BE2C (cell line): ENCODE measurements at regions not wholly inside any gene's neighbourhood (a gene's known extent, or its start where the extent isn't known, plus 50 kb on each side); places are given as distances from the start of the nearest gene placed in this dataset.

Experiments
- DNase-seq: peaks from one replicate; pipeline ENCODE4 v3.0.0-alpha.2; 2020
- H3K27me3 ChIP-seq: fragments of 250-450 bp; sonication (Bioruptor Pico); 2 replicates; pipeline ENCODE4 v1.5.1; 2020; ENCODE audit warnings: mild to moderate bottlenecking
- H3K36me3 ChIP-seq: fragments of 250-450 bp; sonication (Bioruptor Pico); 2 replicates; pipeline ENCODE4 v1.5.1; 2020; ENCODE audit warnings: mild to moderate bottlenecking
- H3K4me1 ChIP-seq: fragments of 250-450 bp; sonication (Bioruptor Pico); 2 replicates; pipeline ENCODE4 v1.5.1; 2020
- H3K4me3 ChIP-seq: 2 replicates; pipeline ENCODE4 v1.5.1; 2011; ENCODE audit warnings: low read depth, low read length
- H3K9me3 ChIP-seq: fragments of 250-450 bp; sonication (Bioruptor Pico); 2 replicates; pipeline ENCODE4 v1.5.1; 2020
- TF ChIP-seq, protein P1 (sequence below): IDR thresholded peaks from 2 replicates; pipeline ENCODE4 v1.5.1; 2012; ENCODE audit warnings: mild to moderate bottlenecking, low read depth, low read length

DNA sequence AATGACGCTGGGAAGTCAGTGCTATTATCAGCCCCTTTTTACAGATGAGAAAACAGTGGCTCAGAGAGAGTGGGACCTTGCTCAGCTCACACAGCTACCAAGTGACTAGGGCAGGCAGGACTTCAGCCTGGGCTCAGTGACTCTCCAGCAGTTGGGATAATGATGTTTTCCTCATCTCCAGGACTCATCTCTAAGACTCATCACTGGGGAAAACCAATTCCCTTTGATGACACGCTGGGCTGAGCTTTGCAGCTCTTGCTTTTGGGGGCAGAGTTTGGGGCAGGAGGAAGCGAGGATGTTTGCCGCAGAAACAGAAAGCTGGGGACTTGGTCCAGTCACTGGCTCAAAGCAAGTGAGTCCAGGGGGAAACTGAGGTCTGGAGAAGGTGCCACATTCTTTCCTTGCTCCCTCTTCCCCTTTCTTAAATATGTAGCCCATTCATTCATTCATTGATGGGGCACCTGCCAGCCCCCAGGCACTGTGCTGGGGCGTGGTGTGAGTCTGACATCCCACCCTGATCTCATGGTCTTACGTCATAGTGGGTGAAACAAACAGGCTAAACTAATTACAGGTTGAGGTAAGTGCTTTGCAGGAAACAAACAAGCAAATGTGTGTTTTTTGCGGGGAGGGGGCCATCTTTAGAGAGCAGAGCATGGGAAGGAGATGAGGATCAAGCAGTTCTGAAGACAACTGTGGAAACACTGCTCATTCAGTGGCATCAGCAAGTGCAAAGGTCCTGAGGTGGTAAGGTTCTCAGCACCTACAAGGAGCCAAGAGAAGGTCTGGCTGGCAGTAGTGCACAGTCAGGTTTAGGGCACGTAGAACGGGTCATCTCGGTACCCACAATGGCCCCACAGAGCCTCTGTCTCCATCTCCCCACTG lies 74.4 kb upstream of the PMEPA1 start:
- H3K27me3 ChIP-seq: no peaks in the 10 kb centered on the region
- H3K9me3 ChIP-seq: no peaks in the 10 kb centered on the region
- TF ChIP-seq, protein P1, sequence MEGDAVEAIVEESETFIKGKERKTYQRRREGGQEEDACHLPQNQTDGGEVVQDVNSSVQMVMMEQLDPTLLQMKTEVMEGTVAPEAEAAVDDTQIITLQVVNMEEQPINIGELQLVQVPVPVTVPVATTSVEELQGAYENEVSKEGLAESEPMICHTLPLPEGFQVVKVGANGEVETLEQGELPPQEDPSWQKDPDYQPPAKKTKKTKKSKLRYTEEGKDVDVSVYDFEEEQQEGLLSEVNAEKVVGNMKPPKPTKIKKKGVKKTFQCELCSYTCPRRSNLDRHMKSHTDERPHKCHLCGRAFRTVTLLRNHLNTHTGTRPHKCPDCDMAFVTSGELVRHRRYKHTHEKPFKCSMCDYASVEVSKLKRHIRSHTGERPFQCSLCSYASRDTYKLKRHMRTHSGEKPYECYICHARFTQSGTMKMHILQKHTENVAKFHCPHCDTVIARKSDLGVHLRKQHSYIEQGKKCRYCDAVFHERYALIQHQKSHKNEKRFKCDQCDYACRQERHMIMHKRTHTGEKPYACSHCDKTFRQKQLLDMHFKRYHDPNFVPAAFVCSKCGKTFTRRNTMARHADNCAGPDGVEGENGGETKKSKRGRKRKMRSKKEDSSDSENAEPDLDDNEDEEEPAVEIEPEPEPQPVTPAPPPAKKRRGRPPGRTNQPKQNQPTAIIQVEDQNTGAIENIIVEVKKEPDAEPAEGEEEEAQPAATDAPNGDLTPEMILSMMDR: no peak
- H3K36me3 ChIP-seq: no peaks in the 10 kb centered on the region
- no peak overlapping the region for H3K4me3 ChIP-seq
- no peak for DNase-seq
- no peaks in the 10 kb centered on the region; the same call in 1 of the 2 replicates for H3K4me1 ChIP-seq

DNA sequence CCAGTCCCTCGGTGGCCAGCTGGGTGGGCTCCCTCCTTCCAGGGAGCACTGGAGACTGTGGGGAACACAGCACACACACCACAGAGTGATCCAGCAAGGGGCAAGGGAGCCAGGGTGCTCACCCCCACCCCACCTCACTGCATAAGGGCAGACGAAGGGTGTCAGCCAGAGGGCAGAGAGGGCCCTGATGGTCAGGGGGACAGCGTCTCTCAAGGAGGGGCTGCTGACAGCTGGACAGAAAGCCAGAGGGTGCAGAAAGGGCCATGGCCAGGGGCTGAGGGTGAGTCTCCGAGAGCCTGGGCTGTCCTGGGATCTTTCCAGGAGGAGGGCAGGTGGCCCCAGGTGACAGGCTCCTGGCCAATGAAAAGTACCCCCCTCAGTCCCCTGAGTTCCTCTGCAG lies 73.4 kb upstream of the PMEPA1 start:
- Histone ChIP-seq H3K27me3 (no peaks in the 10 kb centered on the region), H3K36me3 (no peaks in the 10 kb centered on the region), H3K4me1 (no peaks in the 10 kb centered on the region; the same call in 1 of the 2 replicates), H3K9me3 (no peaks in the 10 kb centered on the region), H3K4me3 (no peak overlapping the region)
- no peak for DNase-seq
- TF ChIP-seq, protein P1: no peak

DNA sequence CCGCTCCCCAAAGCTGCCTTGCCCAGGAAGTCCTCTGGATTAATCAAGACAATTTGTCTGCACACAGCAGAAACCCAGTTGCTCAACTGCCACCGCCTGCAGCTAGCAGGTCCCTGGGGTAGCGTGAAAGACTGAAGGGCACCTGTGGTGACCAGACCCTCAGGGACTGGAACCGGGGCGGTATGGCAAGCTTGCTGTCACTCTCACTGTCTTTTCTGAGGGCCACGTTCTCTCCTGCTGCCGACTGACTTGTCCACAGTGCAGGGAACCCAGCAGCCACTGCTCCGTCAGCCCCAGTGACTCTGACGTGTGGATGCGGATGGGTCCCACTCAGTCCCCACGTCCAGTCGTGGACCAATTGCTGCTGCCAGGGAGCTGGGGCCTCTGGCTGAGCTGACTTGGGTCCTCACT lies 72.8 kb upstream of the PMEPA1 start:
- DNase-seq: peak; percentile 43
- no peaks in the 10 kb centered on the region for H3K27me3 ChIP-seq
- H3K4me3 ChIP-seq: no peak overlapping the region
- no peaks in the 10 kb centered on the region for H3K36me3 ChIP-seq
- TF ChIP-seq, protein P1: no peak
- H3K4me1 ChIP-seq: no peaks in the 10 kb centered on the region; the same call in 1 of the 2 replicates
- no peaks in the 10 kb centered on the region for H3K9me3 ChIP-seq

DNA sequence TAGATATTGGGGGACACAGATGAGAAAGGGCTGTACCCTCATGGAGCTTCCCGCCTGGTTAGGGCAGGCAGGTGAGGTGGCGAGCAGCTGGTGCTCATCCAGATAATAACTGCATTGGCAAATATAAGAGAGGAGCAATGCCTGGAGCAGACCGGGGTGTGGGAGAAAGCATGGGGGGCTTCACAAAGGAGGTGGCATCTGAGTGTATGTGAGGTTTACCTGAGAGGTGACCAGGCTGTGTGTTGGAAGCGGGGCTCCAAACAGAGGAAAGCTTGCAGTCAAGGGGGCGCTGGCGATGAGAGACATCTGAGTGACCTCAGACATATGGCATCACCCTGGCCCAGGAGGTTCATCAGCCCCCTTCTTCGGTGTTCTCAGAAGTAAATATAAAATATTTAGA lies 72.1 kb upstream of the PMEPA1 start:
- TF ChIP-seq, protein P1: no peak
- Histone ChIP-seq H3K9me3 (no peaks in the 10 kb centered on the region), H3K4me3 (no peak overlapping the region), H3K36me3 (no peaks in the 10 kb centered on the region), H3K4me1 (no peaks in the 10 kb centered on the region; the same call in 1 of the 2 replicates), H3K27me3 (no peaks in the 10 kb centered on the region)
- no peak for DNase-seq

DNA sequence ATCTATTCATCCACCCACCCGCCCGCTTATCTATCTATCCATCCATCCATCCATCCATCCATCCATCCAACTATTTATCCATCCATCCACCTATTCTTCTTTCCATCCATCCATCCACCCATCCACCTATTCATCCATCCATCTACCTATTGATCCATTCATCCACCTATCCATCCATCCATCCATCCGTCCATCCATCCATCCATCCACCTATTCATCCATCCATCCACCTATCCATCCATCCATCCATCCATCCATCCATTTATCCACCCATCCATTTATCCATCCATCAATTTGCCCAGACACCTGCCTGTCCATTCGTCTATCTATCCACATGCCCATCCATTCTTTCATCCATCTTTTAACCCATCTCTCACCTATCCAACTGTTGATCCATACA lies 71.1 kb upstream of the PMEPA1 start:
- no peaks in the 10 kb centered on the region for H3K36me3 ChIP-seq
- H3K9me3 ChIP-seq: no peaks in the 10 kb centered on the region
- no peaks in the 10 kb centered on the region; the same call in 1 of the 2 replicates for H3K4me1 ChIP-seq
- H3K4me3 ChIP-seq: no peak overlapping the region
- DNase-seq: no peak
- TF ChIP-seq, protein P1: no peak
- H3K27me3 ChIP-seq: no peaks in the 10 kb centered on the region

DNA sequence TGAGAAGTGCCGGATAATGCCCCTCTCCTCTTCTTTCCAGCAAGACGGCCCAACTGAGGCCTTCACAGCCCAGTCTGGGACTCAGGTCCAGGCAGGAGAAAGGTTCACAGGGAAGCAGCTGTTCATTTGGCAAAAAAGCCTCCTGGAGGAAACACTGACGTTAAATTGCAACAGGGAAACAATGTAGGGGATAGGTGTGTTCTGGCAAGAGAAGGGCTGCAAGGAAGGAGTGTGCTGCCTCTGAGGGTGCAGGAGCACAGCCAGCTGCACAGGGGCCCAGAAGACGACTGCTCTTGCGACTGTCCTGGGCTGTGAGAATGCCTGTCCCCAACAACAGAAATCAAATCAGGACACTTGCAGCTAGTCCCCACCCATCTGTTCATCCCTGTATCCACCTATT lies 70.6 kb upstream of the PMEPA1 start:
- no peak for DNase-seq
- Histone ChIP-seq H3K9me3 (no peaks in the 10 kb centered on the region), H3K4me1 (no peaks in the 10 kb centered on the region; the same call in 1 of the 2 replicates), H3K36me3 (no peaks in the 10 kb centered on the region), H3K4me3 (no peak overlapping the region), H3K27me3 (no peaks in the 10 kb centered on the region)
- TF ChIP-seq, protein P1: no peak
